ENCODE measurements at regions not wholly inside any gene's neighbourhood (a gene's known extent, or its start where the extent isn't known, plus 50 kb on each side); places are given as distances from the start of the nearest gene placed in this dataset.

DNA sequence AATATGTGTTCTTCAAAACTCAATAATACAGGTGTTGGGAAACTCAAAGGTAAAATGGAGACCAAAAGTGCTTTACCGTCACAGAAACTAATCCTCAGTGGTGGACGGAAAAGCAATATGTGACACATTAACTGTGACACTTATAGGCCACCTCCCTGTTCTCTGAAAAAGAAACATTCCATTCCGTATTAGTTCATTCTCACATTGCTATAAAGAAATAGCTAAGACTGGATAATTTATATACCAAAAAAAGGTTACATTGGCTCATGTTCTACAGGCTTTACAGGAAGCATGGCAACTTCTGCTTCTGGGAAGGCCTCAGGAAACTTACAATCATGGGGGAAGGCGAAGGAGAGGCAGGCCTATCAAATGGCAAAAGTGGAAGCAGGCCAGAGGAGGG is 435.3 kb upstream of the HTR2A start:
- TF ChIP-seq, protein P1, sequence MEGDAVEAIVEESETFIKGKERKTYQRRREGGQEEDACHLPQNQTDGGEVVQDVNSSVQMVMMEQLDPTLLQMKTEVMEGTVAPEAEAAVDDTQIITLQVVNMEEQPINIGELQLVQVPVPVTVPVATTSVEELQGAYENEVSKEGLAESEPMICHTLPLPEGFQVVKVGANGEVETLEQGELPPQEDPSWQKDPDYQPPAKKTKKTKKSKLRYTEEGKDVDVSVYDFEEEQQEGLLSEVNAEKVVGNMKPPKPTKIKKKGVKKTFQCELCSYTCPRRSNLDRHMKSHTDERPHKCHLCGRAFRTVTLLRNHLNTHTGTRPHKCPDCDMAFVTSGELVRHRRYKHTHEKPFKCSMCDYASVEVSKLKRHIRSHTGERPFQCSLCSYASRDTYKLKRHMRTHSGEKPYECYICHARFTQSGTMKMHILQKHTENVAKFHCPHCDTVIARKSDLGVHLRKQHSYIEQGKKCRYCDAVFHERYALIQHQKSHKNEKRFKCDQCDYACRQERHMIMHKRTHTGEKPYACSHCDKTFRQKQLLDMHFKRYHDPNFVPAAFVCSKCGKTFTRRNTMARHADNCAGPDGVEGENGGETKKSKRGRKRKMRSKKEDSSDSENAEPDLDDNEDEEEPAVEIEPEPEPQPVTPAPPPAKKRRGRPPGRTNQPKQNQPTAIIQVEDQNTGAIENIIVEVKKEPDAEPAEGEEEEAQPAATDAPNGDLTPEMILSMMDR (IDR thresholded peaks at IDR 0.05; ENCODE audit: insufficient read depth, low read length, poor library complexity, severe bottlenecking), result no peak
- TF ChIP-seq EZH2phosphoT487 (conservative IDR thresholded peaks at IDR 0.05; ENCODE audit: low read length), result no peak
